OCI-LY7 (cell line): ENCODE measurements at regions not wholly inside any gene's neighbourhood (a gene's known extent, or its start where the extent isn't known, plus 50 kb on each side); places are given as distances from the start of the nearest gene placed in this dataset.

Source experiments
- EZH2phosphoT487 ChIP-seq: fragments of 200-600 bp; sonication (generic); IDR thresholded peaks from 2 replicates; pipeline ENCODE4 v1.6.1; 2018; ENCODE audit warnings: low read depth, borderline replicate concordance, mild to moderate bottlenecking, mixed run types, antibody characterized with exemption, low read length, moderate library complexity, mixed read lengths
- TF ChIP-seq, protein P1 (sequence below): fragments of 200-600 bp; sonication (generic); conservative IDR thresholded peaks from 2 replicates; pipeline ENCODE4 v1.5.1; 2014; ENCODE audit warnings: mild to moderate bottlenecking, antibody characterized with exemption, low read length, moderate library complexity, mixed read lengths

DNA sequence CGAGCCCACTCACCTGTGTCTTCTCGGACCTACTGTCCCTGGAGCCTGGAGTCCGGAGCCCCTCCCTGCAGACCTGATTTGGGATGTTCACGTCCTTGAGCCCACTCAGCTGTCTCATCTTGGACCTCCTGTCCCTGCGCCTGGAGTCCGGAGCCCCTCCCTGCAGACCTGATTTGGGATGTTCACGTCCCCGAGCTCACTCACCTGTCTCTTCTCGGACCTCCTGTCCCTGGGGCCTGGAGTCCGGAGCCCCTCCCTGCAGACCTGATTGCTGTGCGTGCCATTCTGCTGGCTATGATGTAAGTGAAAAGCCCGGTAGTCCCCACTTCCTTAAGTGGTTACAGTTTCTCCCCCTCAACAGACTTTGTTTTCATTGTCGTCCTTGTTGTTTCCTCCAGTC is 867.1 kb downstream of the BRD1 start:
- TF ChIP-seq, protein P1, sequence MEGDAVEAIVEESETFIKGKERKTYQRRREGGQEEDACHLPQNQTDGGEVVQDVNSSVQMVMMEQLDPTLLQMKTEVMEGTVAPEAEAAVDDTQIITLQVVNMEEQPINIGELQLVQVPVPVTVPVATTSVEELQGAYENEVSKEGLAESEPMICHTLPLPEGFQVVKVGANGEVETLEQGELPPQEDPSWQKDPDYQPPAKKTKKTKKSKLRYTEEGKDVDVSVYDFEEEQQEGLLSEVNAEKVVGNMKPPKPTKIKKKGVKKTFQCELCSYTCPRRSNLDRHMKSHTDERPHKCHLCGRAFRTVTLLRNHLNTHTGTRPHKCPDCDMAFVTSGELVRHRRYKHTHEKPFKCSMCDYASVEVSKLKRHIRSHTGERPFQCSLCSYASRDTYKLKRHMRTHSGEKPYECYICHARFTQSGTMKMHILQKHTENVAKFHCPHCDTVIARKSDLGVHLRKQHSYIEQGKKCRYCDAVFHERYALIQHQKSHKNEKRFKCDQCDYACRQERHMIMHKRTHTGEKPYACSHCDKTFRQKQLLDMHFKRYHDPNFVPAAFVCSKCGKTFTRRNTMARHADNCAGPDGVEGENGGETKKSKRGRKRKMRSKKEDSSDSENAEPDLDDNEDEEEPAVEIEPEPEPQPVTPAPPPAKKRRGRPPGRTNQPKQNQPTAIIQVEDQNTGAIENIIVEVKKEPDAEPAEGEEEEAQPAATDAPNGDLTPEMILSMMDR: no peak
- TF ChIP-seq EZH2phosphoT487: no peak
